NOMO-1 (cell line): ENCODE measurements at regions not wholly inside any gene's neighbourhood (a gene's known extent, or its start where the extent isn't known, plus 50 kb on each side); places are given as distances from the start of the nearest gene placed in this dataset.
"Not testable (repeated sequence)": the region's sequence is repeated elsewhere in the genome, so short reads cannot be mapped to it uniquely, and the experiment has no call there.

Experiments used
- DNase-seq, 2 experiments: peaks; one replicate each; lab custom pipeline; 2025; ENCODE audit not compliant: unreplicated experiment in 2 of 2; lab: John Stamatoyannopoulos, UW

GRCh38 chr4:79748835-79749234, 324.2 kb downstream of the ANTXR2 start:
- DNase-seq, result no peak

GRCh38 chr4:79747252-79747651, 325.8 kb downstream of the ANTXR2 start:
- no peak for DNase-seq

GRCh38 chr4:79743014-79743413, 330.0 kb downstream of the ANTXR2 start:
- no peak for DNase-seq

- DNase-seq, result no peak
These were observed 331.9 kb upstream of the GK2 start for GRCh38 chr4:79739912-79740311.

- DNase-seq, result no peak
These were observed 315.5 kb upstream of the GK2 start for GRCh38 chr4:79723507-79723906.

- no peak for DNase-seq
These were observed 292.3 kb upstream of the GK2 start for GRCh38 chr4:79700356-79700755.

- no peak for DNase-seq
These were observed 289.4 kb upstream of the GK2 start for GRCh38 chr4:79697444-79697843.

GRCh38 chr4:79696534-79696933, 288.5 kb upstream of the GK2 start:
- DNase-seq, result not testable (repeated sequence)

- DNase-seq, result no peak
These were observed 287.8 kb upstream of the GK2 start for GRCh38 chr4:79695848-79696247.

- DNase-seq, result no peak
These were observed 281.7 kb upstream of the GK2 start for GRCh38 chr4:79689740-79690139.

GRCh38 chr4:79688691-79689090, 280.7 kb upstream of the GK2 start:
- no peak for DNase-seq

- no peak for DNase-seq
These were observed 279.0 kb upstream of the GK2 start for GRCh38 chr4:79687006-79687405.

- no peak for DNase-seq
These were observed 277.5 kb upstream of the GK2 start for GRCh38 chr4:79685542-79685941.

GRCh38 chr4:79684516-79684915, 276.5 kb upstream of the GK2 start:
- no peak for DNase-seq

GRCh38 chr4:79682801-79683530, 274.9 kb upstream of the GK2 start:
- DNase-seq, result no peak

GRCh38 chr4:79682161-79682560, 274.1 kb upstream of the GK2 start:
- DNase-seq, result no peak

- DNase-seq, result no peak
These were observed 271.8 kb upstream of the GK2 start for GRCh38 chr4:79679859-79680258.

- no peak for DNase-seq
These were observed 270.6 kb upstream of the GK2 start for GRCh38 chr4:79678472-79679202.

GRCh38 chr4:79676705-79677104, 268.7 kb upstream of the GK2 start:
- no peak for DNase-seq

GRCh38 chr4:79674906-79675305, 266.9 kb upstream of the GK2 start:
- not testable (repeated sequence) for DNase-seq

- DNase-seq, result peak in 1 of 2 experiments; percentile 19
These were observed 265.9 kb upstream of the GK2 start for GRCh38 chr4:79673898-79674297.

- no peak for DNase-seq
These were observed 265.3 kb upstream of the GK2 start for GRCh38 chr4:79673377-79673776.
